HG02759 (cell line): ENCODE measurements at regions not wholly inside any gene's neighbourhood (a gene's known extent, or its start where the extent isn't known, plus 50 kb on each side); places are given as distances from the start of the nearest gene placed in this dataset.

Experiments
- ATAC-seq: cut with Tn5 transposase; IDR thresholded peaks from one replicate; pipeline ENCODE4 v1.9.1; 2021; ENCODE audit warnings: mild to moderate bottlenecking, moderate library complexity; ENCODE audit not compliant: unreplicated experiment

DNA sequence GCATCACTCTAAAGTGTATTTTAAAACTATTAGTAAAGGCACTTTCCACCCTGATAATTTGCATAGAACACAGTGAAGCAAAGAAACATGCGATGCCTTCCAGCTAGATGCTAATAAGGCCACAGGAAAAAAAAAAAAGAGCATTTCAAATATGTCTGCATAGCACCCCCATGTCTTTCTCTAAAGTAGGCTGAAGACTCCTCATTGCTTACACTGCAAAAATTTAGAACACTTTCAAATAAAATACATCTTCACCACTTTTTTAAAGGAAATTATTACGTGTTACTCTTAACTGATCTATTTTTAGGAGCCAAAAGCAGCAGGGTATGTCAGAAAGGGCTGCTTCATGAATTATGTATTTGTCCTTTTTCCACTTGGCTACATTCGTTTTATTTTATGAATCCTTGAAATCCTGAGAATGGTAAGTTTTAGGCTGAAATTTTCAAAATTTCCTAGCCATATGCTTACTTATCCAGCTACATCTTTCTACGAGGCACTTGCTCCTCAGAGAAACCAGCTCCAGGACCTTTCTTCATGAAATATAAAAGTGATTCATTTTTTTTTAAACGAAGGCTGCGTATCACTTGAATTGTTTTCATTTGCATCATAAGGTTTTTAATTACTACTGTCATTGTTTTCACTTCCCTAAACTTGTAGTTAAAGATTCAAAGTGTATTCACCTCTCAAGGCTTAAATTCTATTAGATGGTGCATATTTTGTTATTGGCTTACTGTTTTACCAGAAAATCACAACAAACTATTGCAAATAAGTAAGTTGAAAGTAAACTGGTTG lies 513.0 kb downstream of the PTPRC start:
- ATAC-seq: peak; percentile 70

DNA sequence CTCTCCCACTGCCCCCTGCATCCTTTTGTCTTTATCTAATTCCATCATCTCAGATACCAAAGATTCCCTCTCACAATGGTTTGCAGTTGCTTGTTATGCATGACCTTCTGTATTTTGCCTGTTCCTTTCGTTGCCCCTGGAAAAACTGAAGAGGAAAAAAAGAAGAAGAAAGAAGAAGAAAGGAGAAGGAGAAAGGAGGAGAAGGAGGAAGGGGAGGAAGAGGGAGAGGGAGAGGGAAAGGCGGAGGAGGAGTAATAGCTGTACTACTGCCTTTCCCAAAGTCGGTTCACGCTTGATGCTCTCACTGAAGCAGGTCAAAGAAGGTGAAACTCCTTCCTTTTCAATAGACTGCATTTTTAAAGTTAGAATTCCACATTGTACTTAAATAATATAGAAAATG lies 513.8 kb downstream of the PTPRC start:
- ATAC-seq: no peak

DNA sequence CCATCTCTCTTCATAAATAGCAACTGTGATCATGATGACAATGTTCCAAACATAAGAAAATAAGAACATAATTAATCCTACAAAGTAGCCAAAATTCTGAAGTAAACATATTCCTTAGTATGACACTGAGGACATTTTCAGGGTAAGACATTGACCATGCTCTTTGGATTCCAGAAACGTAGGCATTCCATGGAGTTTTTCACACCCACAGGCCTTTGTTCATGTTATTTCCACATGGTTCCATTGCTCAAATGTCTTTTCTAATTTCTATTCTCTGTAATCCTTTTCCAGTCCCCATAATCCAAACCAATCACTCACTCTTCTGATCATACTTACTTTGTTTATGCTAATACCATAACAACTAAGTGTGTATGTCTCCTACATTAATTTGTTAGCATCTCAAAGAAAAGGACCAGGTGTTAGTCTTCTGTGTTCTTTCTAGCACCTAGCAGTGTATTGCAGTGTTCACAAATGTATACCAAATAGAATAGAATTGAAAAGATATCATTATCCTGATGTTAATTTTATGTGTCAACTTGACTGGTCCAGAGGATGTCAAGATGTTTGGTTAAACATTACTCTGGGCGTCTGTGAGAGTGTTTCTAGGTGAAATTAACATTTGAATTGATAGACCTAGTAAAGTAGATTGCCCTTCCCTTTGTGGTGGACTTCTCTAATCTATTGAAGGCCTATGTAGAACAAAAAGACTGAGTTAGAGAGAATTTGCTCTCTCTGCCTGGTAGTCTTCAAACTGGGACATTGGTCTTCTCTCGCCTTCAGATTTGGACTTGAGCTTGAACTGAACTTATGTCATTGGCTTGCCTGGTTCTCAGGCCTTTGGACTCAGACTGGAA lies 516.6 kb downstream of the PTPRC start:
- ATAC-seq: no peak

DNA sequence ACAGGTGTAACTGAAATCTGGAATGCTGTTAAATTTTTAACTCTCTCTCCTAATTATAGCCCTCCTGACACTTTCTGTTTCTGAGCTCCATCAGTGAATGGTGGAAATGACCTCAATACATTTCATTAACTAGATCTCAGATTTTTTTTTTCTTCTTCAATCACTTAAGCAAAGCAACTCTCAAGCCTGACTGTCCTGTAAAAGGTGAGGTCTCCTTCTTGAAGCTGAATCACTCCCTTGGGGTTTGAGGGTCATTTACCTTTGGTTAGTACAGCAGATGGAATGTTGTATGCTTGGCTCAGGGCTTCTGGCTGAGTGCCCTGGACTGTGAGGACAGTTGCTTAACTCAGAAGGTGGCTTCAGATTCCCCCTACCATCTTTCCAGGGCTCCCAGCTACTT lies 518.7 kb downstream of the PTPRC start:
- ATAC-seq: peak; percentile 56

DNA sequence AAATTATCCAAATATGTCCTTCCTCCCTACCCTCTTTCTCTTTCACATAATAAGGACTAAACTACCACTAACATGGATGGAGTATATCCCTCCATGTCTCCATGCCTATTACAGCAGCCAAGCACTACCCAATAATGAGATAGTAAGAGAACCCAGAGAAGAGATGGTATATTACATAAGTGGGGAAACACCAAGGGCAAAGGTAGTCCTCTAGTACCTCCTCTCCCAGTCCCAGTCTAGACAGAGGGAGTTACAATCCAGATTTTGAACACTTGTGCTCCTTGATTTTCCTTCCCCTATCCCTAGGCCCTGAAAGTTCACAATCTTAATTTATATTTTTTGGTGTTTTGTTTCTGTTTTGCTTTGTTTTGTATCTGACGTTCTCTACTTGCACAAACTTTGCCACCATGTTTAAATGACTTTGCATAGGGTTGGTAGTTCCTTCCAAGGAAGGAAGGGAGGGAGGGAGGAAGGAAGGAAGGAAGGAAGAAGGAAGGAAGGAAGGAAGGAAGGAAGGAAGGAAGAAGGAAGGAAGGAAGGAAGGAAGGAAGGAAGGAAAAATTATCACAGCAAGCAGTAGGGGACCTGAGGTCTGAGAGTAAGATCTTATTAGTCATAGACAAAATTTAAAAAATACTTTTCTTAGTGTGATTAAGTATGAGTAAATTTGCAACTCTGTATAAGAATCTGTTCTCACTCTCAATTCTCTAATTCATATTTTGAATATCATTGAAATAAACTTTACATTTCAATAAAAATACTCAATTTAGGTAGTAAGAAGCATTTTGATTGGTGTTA lies 521.9 kb downstream of the PTPRC start:
- ATAC-seq: no peak

DNA sequence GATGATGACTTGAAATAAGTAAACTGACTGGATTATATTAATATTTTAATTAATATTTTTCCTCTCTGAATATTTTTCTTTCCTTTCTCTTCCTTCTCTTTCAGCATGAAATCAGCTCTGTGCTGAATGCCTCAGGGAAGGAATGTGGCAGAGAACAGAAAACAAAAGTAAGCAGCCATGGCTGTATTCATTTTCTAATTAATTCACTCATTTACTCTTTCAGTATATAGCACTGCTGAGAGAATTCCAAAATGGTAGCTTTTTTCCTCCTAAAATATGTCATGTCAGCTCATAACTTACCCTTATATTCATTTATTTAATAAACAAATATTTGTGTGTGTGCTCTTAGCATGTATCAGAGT lies 522.5 kb downstream of the PTPRC start:
- ATAC-seq: no peak

DNA sequence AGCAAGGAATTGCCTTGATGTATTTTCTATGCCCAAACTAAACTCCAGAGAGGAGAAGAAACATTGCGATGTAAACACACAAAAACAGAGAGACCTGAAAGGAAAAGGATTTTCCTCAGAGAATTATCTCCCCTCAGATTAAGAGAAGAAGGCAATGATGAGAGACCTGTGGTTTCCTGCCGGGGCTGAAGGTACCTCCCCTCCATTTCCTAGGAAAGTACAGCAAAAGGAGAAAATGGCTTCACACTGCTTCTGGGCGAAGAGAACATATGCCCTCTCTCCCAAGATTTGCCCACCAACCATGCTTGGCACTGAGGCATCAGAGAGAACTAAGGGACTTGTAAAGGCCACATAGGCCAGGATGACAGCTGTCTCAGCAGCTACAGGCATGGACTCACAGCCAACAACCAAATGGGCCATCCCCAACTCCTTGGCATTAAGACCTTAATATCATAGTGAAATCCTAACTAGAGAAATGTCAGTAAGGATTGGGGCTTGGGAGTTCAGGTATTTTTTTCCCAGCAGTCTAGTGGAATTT lies 523.0 kb downstream of the PTPRC start:
- no peak for ATAC-seq

DNA sequence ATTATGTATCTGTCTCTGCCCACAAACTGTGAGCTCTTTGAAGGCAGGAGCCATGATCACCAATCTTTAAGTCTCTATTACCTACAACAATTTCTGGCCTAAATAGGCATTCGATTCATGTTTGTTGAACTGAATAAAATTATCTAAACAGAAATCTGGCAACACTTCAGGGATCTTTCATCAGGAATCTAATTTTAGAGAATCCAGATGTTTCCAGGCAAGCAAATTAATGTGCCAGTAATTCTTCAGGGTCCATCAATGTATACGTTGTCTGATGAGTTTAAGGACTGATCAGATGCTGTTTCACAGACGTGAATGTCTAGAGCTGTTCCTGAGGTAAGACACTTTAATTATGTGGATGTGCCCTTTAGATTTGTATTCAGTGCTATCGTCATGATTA lies 524.4 kb downstream of the PTPRC start:
- ATAC-seq: no peak

DNA sequence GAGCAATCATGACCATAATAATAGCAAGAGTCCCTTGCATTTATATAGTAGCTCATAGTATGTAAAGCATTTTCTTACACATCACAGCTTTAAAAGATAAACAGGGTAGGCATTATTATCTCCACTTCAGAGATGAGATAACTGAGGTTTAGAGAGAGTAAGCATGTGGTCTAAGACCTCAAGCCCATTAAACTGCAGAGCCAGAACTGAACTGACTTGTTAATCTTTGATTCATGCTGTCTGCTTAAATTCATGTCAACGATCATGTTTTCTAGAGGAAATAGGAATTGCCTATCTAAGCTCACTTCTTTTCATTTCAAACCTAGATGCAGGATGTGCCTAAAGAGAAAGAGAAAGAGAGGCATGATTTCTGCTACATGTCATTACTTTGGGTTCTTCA lies 524.8 kb downstream of the PTPRC start:
- ATAC-seq: no peak

DNA sequence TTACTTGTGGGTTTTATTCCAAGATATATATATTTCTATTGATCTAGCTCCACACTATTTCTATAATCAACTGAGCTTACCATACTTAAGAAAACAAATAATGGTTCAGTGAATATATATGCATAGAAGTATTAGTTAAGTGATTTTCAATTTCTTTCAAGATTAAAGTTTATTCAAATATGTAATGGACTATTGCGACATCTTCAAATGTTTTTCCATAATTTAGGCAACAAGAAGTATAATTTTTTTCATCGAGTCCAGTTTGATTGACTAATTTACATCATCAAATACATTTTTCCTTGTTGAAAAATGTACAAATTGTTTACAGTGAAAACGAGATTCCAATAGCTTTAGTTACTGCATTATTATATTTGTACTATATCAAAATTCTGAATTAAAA lies 528.6 kb downstream of the PTPRC start:
- no peak for ATAC-seq

DNA sequence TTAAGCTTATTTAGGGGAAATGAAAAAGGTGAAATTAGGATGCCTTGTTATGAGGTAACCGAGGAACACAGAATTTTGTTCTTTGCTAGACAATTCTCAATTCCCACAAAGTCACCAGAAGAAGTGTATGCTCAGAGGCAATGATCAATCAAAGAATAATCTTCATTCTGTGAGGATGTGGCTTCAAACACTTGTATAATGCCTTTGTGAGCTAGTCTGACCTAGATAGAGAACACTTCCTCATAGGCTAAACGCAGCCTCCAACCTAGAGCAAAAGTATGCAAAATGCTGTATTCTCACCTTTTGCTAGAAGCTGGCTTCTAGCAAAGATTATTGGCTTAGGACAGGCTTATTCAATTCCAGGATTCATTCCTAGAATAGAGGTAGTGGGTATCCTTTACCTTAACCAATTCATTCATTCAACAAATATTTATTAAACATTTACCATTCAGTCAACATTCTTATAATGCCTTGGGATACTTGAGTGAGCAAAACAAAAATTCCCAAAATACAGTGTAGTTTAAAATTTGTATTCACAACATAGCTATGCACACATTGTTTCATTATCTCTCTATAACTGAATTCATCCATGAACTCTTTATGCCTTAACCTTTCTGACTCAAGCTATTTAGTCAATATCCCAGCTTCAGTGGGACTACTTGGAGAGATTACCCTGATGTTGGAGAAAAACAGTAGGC lies 530.2 kb downstream of the PTPRC start:
- ATAC-seq: no peak

DNA sequence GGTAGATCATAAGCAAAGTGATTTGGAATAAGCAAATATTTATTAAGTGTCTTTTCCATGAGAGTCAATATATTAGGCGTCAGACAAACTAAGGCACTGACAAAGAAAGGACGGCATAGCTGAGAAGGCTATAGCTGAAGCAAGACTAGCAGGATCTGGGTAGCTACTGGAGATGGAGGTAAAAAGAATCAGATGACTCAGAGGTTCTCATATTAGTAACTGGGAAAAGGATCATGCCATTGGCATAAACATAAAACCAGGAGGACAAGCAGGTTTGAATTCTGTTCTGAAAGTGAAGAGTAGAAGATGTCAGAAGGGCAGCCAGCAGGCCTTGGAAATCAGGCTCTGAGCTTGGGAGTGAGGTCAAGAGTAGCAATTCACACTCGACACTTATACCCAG lies 531.9 kb downstream of the PTPRC start:
- ATAC-seq: no peak

DNA sequence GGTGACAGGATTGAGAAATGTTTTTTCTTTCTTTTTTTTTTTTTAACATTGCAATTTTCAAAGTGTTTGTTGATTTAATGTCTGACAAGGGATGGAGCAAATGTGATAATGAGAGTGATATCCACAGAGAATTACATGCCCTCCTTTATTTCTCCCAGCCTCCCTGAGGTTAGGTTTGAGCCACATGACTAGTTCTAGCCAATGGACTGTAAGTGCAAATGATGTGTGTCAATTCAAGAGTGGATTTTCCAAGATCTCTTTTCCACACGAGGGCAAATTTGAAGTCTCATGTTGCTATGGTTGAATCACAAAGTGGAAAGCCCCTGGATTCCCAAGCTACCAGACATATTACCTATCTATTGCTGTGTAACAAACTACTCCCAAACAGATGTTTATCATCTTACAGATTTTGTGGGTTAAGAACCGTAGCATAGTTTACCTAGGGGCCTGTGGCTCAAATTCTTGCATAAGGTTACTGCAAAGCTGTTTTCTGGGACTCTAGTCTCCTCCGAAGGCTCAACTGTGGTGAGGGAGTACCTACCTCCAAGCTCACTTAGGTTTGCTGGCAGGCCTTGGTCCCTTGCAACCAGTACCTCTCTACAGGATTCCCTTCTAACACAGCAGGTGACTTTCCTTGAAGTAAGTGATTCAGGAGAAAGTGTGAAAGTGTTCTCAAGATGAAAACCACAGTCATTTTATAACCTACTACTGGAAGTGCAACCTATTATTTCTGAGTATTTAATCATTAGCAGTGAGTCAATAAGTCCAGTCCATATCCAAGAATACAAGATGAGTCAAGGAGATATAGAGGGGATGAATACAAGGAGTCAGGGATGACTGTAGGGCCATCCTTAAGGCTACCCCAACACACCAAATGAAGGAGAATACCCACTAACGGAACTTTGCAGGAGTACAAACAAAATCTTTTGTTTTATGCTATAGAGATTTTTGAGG lies 533.6 kb downstream of the PTPRC start:
- ATAC-seq: no peak

DNA sequence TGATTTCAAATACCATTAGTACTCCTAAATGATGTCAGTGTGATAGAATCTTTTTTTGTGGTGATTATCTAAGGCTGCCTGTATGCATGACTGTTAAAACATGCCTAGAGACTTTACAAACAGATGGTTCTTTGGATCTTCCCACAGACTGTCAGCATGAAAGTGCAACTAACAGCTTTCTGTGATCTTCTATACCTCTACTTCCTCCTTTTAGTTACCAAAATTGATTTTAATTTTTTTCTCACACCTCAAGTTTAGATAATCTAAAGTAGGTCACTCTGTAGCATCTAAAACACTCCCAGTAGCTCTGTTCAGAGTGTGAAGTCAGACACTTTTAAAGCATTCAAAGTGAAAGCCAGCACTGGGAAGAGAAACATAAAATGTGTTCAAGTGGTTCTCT lies 534.5 kb downstream of the PTPRC start:
- peak; percentile 95 for ATAC-seq

DNA sequence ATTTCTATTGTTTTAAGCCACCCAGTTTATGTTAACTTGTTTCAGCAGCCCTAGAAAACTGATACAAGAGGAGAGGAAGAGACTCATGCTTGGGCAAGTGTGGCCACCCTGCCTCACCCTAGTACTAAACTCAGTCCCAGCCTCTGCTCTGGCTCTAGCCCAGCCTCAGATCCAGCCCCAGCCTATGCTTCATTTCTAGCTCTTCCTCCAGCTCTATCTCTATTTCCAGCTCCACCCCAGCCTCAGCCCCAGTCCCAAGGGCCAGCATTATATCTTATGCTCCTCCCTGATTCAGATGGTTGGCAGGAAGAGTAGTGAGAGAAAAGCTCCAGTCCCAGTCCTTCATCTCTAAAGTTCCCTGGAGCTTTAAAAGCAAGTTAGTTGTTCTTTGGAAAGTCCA lies 535.5 kb downstream of the PTPRC start:
- ATAC-seq: no peak

DNA sequence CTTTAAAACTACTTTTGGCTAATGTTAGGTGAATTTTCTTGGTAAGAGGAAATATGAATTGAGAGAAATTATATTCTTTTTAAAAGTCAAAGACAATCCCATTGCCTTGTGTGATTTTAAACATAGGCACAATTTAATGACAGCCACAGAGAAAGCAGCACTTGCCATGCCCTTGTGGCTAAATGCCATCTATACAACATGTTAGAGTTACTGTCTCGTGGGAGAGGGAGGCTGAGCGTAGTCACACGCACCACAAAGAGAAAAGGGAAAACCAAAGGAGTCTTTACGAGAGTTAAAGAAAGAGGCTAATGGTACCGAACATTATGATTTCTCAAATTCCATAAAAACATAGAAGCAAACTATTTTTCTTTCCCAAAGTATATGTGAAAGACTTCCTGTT lies 537.9 kb downstream of the PTPRC start:
- no peak for ATAC-seq

DNA sequence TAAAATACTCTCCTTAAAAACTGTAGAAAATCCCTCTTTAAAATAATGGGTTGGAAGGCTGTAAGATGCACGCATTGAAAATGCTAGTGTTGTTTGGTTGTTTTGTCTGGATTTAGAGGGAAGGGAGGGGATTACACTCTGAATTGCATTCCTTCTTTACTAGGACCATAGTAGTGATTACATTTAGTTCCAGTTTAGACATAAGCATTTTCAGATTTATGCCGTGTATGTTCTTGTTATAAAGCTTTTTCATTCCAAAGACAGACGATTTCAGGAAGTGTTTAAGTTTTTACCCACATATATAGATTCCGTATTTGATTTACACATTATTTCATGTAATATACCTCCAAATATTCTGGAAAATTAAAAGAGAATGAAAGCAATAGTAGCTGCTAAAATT lies 538.4 kb downstream of the PTPRC start:
- no peak for ATAC-seq

DNA sequence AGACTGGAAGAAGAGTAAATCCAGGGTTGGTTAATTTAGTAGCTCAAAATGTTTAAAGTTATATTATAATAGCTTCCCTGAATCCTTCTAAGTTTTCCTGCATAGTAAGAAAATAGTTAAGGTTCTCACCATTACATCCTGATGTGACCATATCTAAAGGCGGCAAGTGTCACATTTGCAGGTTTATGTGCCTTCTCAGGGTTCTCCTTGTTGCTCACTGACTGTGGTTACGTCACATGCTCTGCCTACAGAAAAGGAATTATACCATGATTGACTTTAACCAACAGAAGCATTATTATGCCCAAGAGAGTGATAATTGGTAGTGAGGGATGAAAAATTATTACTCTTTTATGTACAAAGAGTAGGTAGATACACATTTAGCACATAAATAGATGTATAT lies 539.8 kb downstream of the PTPRC start:
- ATAC-seq: no peak

DNA sequence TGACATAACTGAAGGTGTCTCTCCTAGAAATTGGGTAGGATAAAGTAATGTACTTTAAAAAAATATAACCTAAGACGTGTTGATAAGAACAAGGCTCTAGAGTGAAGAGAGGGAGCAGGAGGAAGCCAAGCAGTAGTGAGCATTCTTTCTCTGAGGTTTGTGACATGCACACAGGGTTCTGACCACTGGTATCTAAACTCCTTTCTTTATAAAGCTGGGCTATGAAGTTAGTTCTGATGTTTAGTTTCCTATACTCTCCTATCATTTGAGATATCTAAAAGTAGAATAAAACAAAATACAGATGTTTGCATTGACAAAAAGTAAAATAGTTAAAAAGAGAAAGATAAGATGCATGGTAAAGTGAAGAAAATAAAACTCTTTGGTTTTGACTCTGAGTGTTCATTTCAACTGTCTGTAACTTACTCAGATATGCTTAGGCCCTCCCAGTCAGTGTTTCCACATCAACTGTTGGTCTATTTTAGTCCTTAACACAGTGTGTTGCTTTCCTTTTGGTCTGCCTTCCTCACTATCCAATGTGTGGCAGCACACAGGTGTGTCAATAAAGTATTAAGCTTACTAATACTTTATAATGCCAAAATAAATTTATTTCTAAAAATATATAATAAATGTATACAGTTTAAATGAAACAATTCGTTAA lies 543.5 kb downstream of the PTPRC start:
- peak; percentile 85 for ATAC-seq
